ENCODE measurements at regions not wholly inside any gene's neighbourhood (a gene's known extent, or its start where the extent isn't known, plus 50 kb on each side); places are given as distances from the start of the nearest gene placed in this dataset.

DNA sequence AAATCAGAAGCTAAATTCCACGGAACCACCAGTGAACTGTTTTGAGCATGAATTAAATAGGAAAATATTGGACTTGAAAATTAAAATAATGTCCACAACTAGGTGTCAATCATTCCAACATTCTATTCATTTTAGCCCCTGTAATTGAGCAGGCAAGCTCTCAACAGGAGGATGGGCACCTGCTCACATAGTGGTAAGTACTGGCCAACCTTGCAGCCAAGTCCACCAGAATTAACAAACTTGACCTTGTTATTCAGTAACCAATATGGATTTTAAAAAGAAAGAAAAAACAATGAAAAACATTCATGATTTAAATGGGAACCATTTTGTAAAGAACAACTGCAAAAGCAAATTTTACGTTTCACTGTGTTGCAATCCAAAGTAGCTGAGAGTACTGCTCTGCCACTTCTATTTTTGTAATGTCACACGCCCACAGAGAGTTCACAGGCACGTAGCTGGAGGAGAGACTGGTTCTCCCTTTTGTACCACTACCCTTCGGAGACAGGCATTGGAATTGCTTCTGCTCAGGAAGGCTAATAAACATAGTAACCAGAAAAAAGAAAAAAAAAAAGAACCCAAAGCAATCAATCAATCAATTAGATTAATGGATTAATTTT lies 75.2 kb upstream of the F13A1 start:
- Histone ChIP-seq H3K79me1 (ENCODE audit: low read depth, low read length) (no peaks in the 10 kb centered on the region), H3K9me3 (replicated peaks in 1 of 2; ENCODE audit: control insufficient read depth in 2 of 2, insufficient read depth in 1 of 2, low read depth in 1 of 2, low read length in 2 of 2) (no peaks in the 10 kb centered on the region), H2BK15ac (ENCODE audit: low read length) (no peak overlapping the region), H3K23ac (ENCODE audit: low read depth, low read length, poor library complexity) (no peak overlapping the region), H3K4ac (ENCODE audit: low read length) (no peak overlapping the region), H3K36me3 (replicated peaks in 1 of 2; ENCODE audit: control insufficient read depth in 2 of 2, insufficient read depth in 2 of 2, low read length in 2 of 2) (no peaks in the 10 kb centered on the region), H3K4me3 (ENCODE audit: low read length in 2 of 2) (no peak overlapping the region), H3K27ac (replicated peaks; ENCODE audit: low read length) (no peak overlapping the region), H2BK5ac (ENCODE audit: low read length) (no peak overlapping the region), H3K14ac (ENCODE audit: low read length) (no peak overlapping the region), H3K27me3 (ENCODE audit: control insufficient read depth in 3 of 3, insufficient read depth in 3 of 3, low read depth in 1 of 3, low read length in 3 of 3) (no peaks in the 10 kb centered on the region), H2BK12ac (ENCODE audit: low read length) (no peak overlapping the region), H2BK120ac (ENCODE audit: low read depth, low read length) (no peak overlapping the region), H3K18ac (ENCODE audit: low read length) (no peak overlapping the region), H2AFZ (ENCODE audit: low read length) (no peak overlapping the region), H3K4me2 (ENCODE audit: insufficient read depth, low read length, poor library complexity, severe bottlenecking) (no peak overlapping the region), H3K9ac (ENCODE audit: low read depth, low read length, poor library complexity) (no peak overlapping the region), H2AK5ac (ENCODE audit: low read depth, low read length) (no peak overlapping the region), H4K91ac (ENCODE audit: low read depth, low read length, poor library complexity) (no peak overlapping the region), H4K8ac (ENCODE audit: low read depth, low read length) (no peak overlapping the region), H3K4me1 (ENCODE audit: control insufficient read depth in 2 of 2, insufficient read depth in 1 of 2, low read depth in 1 of 2, low read length in 2 of 2) (no peaks in the 10 kb centered on the region)
- WGBS, 2 donors (ENCODE audit: extremely low coverage in 2 of 2, insufficient read length in 2 of 2, insufficient replicate concordance in 1 of 2): no CpG with 5 or more reads among the region's 5 CpGs
- no peak for DNase-seq (ENCODE audit: low spot score)

DNA sequence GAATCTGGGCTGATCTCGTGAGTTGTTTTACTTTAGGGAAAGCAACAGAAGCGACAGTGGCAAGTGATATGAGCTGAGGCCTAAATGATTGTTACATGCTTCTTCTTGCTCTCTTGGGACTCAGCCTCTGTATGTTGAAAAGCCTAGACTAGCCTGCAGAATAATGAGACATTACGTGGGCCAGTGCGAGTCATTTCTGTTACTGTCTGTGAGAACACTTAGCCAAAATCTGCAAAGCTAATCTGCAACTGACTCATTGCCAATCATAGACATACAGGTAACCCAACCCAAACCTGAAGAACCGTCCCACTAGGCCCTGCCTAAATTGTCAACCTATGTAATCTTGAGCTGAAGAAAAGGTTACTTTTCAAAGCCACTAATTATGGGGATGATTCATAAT lies 77.4 kb upstream of the F13A1 start:
- Histone ChIP-seq H3K9me3 (replicated peaks in 1 of 2; ENCODE audit: control insufficient read depth in 2 of 2, insufficient read depth in 1 of 2, low read depth in 1 of 2, low read length in 2 of 2) (no peaks in the 10 kb centered on the region), H3K9ac (ENCODE audit: low read depth, low read length, poor library complexity) (no peak overlapping the region), H3K23ac (ENCODE audit: low read depth, low read length, poor library complexity) (no peak overlapping the region), H3K18ac (ENCODE audit: low read length) (no peak overlapping the region), H3K27ac (replicated peaks; ENCODE audit: low read length) (no peak overlapping the region), H2BK5ac (ENCODE audit: low read length) (no peak overlapping the region), H2BK15ac (ENCODE audit: low read length) (no peak overlapping the region), H3K4me2 (ENCODE audit: insufficient read depth, low read length, poor library complexity, severe bottlenecking) (no peak overlapping the region), H3K36me3 (replicated peaks in 1 of 2; ENCODE audit: control insufficient read depth in 2 of 2, insufficient read depth in 2 of 2, low read length in 2 of 2) (no peaks in the 10 kb centered on the region), H2AK5ac (ENCODE audit: low read depth, low read length) (no peak overlapping the region), H3K4me1 (ENCODE audit: control insufficient read depth in 2 of 2, insufficient read depth in 1 of 2, low read depth in 1 of 2, low read length in 2 of 2) (no peaks in the 10 kb centered on the region), H3K4ac (ENCODE audit: low read length) (no peak overlapping the region), H4K8ac (ENCODE audit: low read depth, low read length) (no peak overlapping the region), H2BK12ac (ENCODE audit: low read length) (no peak overlapping the region), H2BK120ac (ENCODE audit: low read depth, low read length) (no peak overlapping the region), H3K27me3 (ENCODE audit: control insufficient read depth in 3 of 3, insufficient read depth in 3 of 3, low read depth in 1 of 3, low read length in 3 of 3) (no peaks in the 10 kb centered on the region), H4K91ac (ENCODE audit: low read depth, low read length, poor library complexity) (no peak overlapping the region), H3K14ac (ENCODE audit: low read length) (no peak overlapping the region), H3K79me1 (ENCODE audit: low read depth, low read length) (no peaks in the 10 kb centered on the region), H2AFZ (ENCODE audit: low read length) (no peak overlapping the region), H3K4me3 (ENCODE audit: low read length in 2 of 2) (no peak overlapping the region)
- no CpG with 5 or more reads among the region's 5 CpGs for WGBS, 2 donors (ENCODE audit: extremely low coverage in 2 of 2, insufficient read length in 2 of 2, insufficient replicate concordance in 1 of 2)
- DNase-seq (ENCODE audit: low spot score): no peak

DNA sequence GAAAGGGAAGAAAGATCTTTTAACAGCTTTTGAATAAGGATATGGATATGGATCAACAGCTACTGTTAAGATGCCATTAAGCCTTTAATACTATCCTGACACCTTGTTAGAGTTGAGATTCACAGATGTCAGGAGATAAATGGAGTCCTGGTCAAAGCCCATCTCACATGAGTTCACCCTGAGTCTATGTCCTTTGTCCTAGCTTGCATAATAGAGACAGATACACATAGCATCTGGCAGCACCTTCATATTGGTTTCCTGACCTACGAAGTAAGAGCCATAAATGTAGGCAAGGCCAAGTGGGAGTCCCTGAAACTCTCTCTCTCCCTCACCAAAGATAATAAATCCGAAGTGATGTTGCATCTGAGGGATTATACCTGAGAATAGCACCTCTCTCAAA lies 79.1 kb upstream of the F13A1 start:
- no peaks in the 10 kb centered on the region for H3K36me3 ChIP-seq (replicated peaks in 1 of 2; ENCODE audit: control insufficient read depth in 2 of 2, insufficient read depth in 2 of 2, low read length in 2 of 2)
- H2BK15ac ChIP-seq (ENCODE audit: low read length): no peak overlapping the region
- H3K18ac ChIP-seq (ENCODE audit: low read length): no peak overlapping the region
- no peak overlapping the region for H3K4me2 ChIP-seq (ENCODE audit: insufficient read depth, low read length, poor library complexity, severe bottlenecking)
- H4K91ac ChIP-seq (ENCODE audit: low read depth, low read length, poor library complexity): no peak overlapping the region
- H3K23ac ChIP-seq (ENCODE audit: low read depth, low read length, poor library complexity): no peak overlapping the region
- WGBS, 2 donors (ENCODE audit: extremely low coverage in 2 of 2, insufficient read length in 2 of 2, insufficient replicate concordance in 1 of 2): no CpG with 5 or more reads among the region's 2 CpGs
- H3K4me1 ChIP-seq (ENCODE audit: control insufficient read depth in 2 of 2, insufficient read depth in 1 of 2, low read depth in 1 of 2, low read length in 2 of 2): no peaks in the 10 kb centered on the region
- no peak overlapping the region for H3K9ac ChIP-seq (ENCODE audit: low read depth, low read length, poor library complexity)
- H3K9me3 ChIP-seq (replicated peaks in 1 of 2; ENCODE audit: control insufficient read depth in 2 of 2, insufficient read depth in 1 of 2, low read depth in 1 of 2, low read length in 2 of 2): no peaks in the 10 kb centered on the region
- no peak overlapping the region for H2BK120ac ChIP-seq (ENCODE audit: low read depth, low read length)
- no peak overlapping the region for H3K4ac ChIP-seq (ENCODE audit: low read length)
- no peaks in the 10 kb centered on the region for H3K27me3 ChIP-seq (ENCODE audit: control insufficient read depth in 3 of 3, insufficient read depth in 3 of 3, low read depth in 1 of 3, low read length in 3 of 3)
- no peak overlapping the region for H2AK5ac ChIP-seq (ENCODE audit: low read depth, low read length)
- H2BK12ac ChIP-seq (ENCODE audit: low read length): no peak overlapping the region
- H2BK5ac ChIP-seq (ENCODE audit: low read length): no peak overlapping the region
- DNase-seq (ENCODE audit: low spot score): no peak
- no peaks in the 10 kb centered on the region for H3K79me1 ChIP-seq (ENCODE audit: low read depth, low read length)
- no peak overlapping the region for H3K14ac ChIP-seq (ENCODE audit: low read length)
- no peak overlapping the region for H2AFZ ChIP-seq (ENCODE audit: low read length)
- H3K27ac ChIP-seq (replicated peaks; ENCODE audit: low read length): no peak overlapping the region
- no peak overlapping the region for H4K8ac ChIP-seq (ENCODE audit: low read depth, low read length)
- H3K4me3 ChIP-seq (ENCODE audit: low read length in 2 of 2): no peak overlapping the region

DNA sequence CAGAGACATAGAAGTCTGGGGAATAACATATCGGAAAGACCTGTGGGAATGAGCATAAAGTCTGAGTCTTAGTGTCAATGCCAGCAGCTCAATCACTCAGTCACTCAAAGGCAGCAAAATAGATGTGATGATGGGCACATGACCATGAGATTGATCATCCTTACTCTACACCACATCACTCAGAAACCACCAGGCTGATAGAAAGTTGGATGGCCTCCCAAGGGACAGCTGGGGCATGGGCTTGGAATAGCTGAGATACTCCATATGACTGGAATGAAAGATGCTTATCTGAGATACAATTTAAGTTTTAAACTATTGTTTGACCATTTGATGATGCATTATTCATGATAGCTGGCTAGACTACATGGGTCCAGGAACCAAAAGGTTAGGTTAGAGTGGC lies 80.9 kb upstream of the F13A1 start:
- Histone ChIP-seq H3K9me3 (replicated peaks in 1 of 2; ENCODE audit: control insufficient read depth in 2 of 2, insufficient read depth in 1 of 2, low read depth in 1 of 2, low read length in 2 of 2) (no peaks in the 10 kb centered on the region), H3K4ac (ENCODE audit: low read length) (no peak overlapping the region), H2BK120ac (ENCODE audit: low read depth, low read length) (no peak overlapping the region), H2AK5ac (ENCODE audit: low read depth, low read length) (no peak overlapping the region), H2BK12ac (ENCODE audit: low read length) (no peak overlapping the region), H4K91ac (ENCODE audit: low read depth, low read length, poor library complexity) (no peak overlapping the region), H3K27ac (replicated peaks; ENCODE audit: low read length) (no peak overlapping the region), H3K4me2 (ENCODE audit: insufficient read depth, low read length, poor library complexity, severe bottlenecking) (no peak overlapping the region), H3K79me1 (ENCODE audit: low read depth, low read length) (no peaks in the 10 kb centered on the region), H2AFZ (ENCODE audit: low read length) (no peak overlapping the region), H3K9ac (ENCODE audit: low read depth, low read length, poor library complexity) (no peak overlapping the region), H2BK15ac (ENCODE audit: low read length) (no peak overlapping the region), H3K23ac (ENCODE audit: low read depth, low read length, poor library complexity) (no peak overlapping the region), H3K36me3 (replicated peaks in 1 of 2; ENCODE audit: control insufficient read depth in 2 of 2, insufficient read depth in 2 of 2, low read length in 2 of 2) (no peaks in the 10 kb centered on the region), H2BK5ac (ENCODE audit: low read length) (no peak overlapping the region), H3K4me3 (ENCODE audit: low read length in 2 of 2) (no peak overlapping the region), H3K27me3 (ENCODE audit: control insufficient read depth in 3 of 3, insufficient read depth in 3 of 3, low read depth in 1 of 3, low read length in 3 of 3) (no peaks in the 10 kb centered on the region), H3K14ac (ENCODE audit: low read length) (no peak overlapping the region), H3K18ac (ENCODE audit: low read length) (no peak overlapping the region), H4K8ac (ENCODE audit: low read depth, low read length) (no peak overlapping the region), H3K4me1 (ENCODE audit: control insufficient read depth in 2 of 2, insufficient read depth in 1 of 2, low read depth in 1 of 2, low read length in 2 of 2) (no peaks in the 10 kb centered on the region)
- WGBS, 2 donors (ENCODE audit: extremely low coverage in 2 of 2, insufficient read length in 2 of 2, insufficient replicate concordance in 1 of 2): no CpG with 5 or more reads among the region's 1 CpG
- no peak for DNase-seq (ENCODE audit: low spot score)

Data from neuronal stem cell (in vitro differentiated cells).